AG04450 (cell line): ENCODE measurements at regions not wholly inside any gene's neighbourhood (a gene's known extent, or its start where the extent isn't known, plus 50 kb on each side); places are given as distances from the start of the nearest gene placed in this dataset.

Source experiments
- CTCF ChIA-PET: fragments of 300-600, 350-600 bp; formaldehyde crosslinking; extraction: SDS; loops from one replicate; lab custom pipeline; 2022; ENCODE audit warnings: antibody characterized with exemption, inconsistent platforms; lab: Charles Lee
- POLR2A ChIA-PET: fragments of 350-600 bp; formaldehyde crosslinking; extraction: SDS; loops from one replicate; lab custom pipeline; 2021; ENCODE audit warnings: antibody characterized with exemption, inconsistent platforms; lab: Yijun Ruan, JAX
- DNase-seq: peaks from one replicate; pipeline ENCODE4 v3.0.0-alpha.2; 2011; ENCODE audit warnings: low read depth, low spot score
- H3K27ac ChIP-seq: one replicate; pipeline ENCODE4 v1.5.1; 2012; ENCODE audit warnings: low read depth, low read length, control low read depth
- H3K27me3 ChIP-seq: one replicate; pipeline ENCODE4 v1.6.0; 2012; ENCODE audit warnings: low read length; ENCODE audit not compliant: control insufficient read depth, insufficient read depth
- H3K4me3 ChIP-seq: 2 replicates; pipeline ENCODE4 v1.5.1; 2011; ENCODE audit warnings: mild to moderate bottlenecking, low read depth, low read length, control low read depth
- H3K9me3 ChIP-seq: 2 replicates; pipeline ENCODE4 v1.5.1; 2012; ENCODE audit warnings: low read length; ENCODE audit not compliant: control insufficient read depth, insufficient read depth
- CTCF ChIP-seq: IDR thresholded peaks from 2 replicates; pipeline ENCODE4 v1.5.1; 2011; ENCODE audit warnings: low read depth, low read length, control low read depth, inconsistent platforms

GRCh38 chr21:25324666-25325065 lies 282.6 kb downstream of the MRPL39 start:
- ChIA-PET POLR2A (no interaction called here), CTCF (no interaction called here)
- Histone ChIP-seq H3K4me3 (no peak overlapping the region), H3K27ac (no peak overlapping the region), H3K27me3 (no peaks in the 10 kb centered on the region), H3K9me3 (peaks cover 3% of the 10 kb centered on the region; the same call in 1 of the 2 replicates)
- no peak for DNase-seq
- no peak for TF ChIP-seq CTCF

GRCh38 chr21:25323356-25323949 lies 283.8 kb downstream of the MRPL39 start:
- no peak for DNase-seq
- Histone ChIP-seq H3K4me3 (no peak overlapping the region), H3K9me3 (peaks cover 3% of the 10 kb centered on the region; the same call in 1 of the 2 replicates), H3K27ac (no peak overlapping the region), H3K27me3 (no peaks in the 10 kb centered on the region)
- ChIA-PET CTCF (no interaction called here), POLR2A (no interaction called here)
- no peak for TF ChIP-seq CTCF

- Histone ChIP-seq H3K27me3 (no peaks in the 10 kb centered on the region), H3K4me3 (no peak overlapping the region), H3K27ac (no peak overlapping the region), H3K9me3 (no peaks in the 10 kb centered on the region)
- TF ChIP-seq CTCF = no peak
- no peak for DNase-seq
- CTCF ChIA-PET = interaction anchor here (0.6 to 4.1 kb wide), 18 partner anchors 9 to 1378 kb away, joined by 3 to 31 read pairs (median 4); no protein-coding TSS in a partner anchor
- POLR2A ChIA-PET = no interaction called here
Observed at GRCh38 chr21:25314247-25314646, 293.0 kb downstream of the MRPL39 start.

DNA sequence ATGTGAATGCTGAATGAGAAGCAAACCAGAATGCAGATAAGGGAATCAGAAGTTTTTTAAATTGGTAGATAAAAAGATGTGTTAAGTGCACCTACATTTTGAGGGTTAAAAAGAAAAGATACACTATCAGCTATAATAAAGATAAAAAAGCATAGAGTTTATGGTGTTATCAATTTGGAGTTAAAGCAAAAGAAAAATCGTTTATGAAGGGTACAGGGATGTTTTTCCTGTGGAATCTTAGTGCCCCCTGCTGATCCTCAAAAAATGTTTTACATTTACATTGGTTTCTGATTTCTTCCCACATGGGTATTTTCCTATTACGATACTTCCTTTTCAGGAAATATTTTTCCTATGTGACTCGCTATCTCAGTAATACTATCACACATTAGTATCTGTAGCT lies 293.5 kb downstream of the MRPL39 start:
- no peak overlapping the region for H3K4me3 ChIP-seq
- DNase-seq = peak; percentile 20
- ChIA-PET POLR2A (no interaction called here), CTCF (interaction anchor here (0.6 to 4.1 kb wide), 19 partner anchors 9 to 1378 kb away, joined by 3 to 31 read pairs (median 4); no protein-coding TSS in a partner anchor)
- TF ChIP-seq CTCF = peak; percentile 59
- no peak overlapping the region for H3K27ac ChIP-seq
- H3K27me3 ChIP-seq = no peaks in the 10 kb centered on the region
- peaks cover 3% of the 10 kb centered on the region; the same call in 1 of the 2 replicates for H3K9me3 ChIP-seq

GRCh38 chr21:25307489-25307888 lies 299.8 kb downstream of the MRPL39 start:
- POLR2A ChIA-PET = no interaction called here
- Histone ChIP-seq H3K27me3 (no peaks in the 10 kb centered on the region), H3K9me3 (peaks cover 7% of the 10 kb centered on the region; the same call in 1 of the 2 replicates), H3K4me3 (no peak overlapping the region), H3K27ac (no peak overlapping the region)
- no peak for TF ChIP-seq CTCF
- DNase-seq = peak; percentile 3
- CTCF ChIA-PET = interaction anchor here (2.1 kb wide), 1 partner anchor 24 kb away, joined by 8 read pairs; no protein-coding TSS in a partner anchor
